Loucy (cell line): ENCODE measurements at regions not wholly inside any gene's neighbourhood (a gene's known extent, or its start where the extent isn't known, plus 50 kb on each side); places are given as distances from the start of the nearest gene placed in this dataset.

Experiments
- EZH2phosphoT487 ChIP-seq: fragments of 200-600 bp; IDR thresholded peaks from 2 replicates; pipeline ENCODE4 v1.6.1; 2018; ENCODE audit warnings: antibody characterized with exemption, mild to moderate bottlenecking, moderate library complexity, borderline replicate concordance
- TF ChIP-seq, protein P1 (sequence below): fragments of 200-600 bp; sonication (generic); conservative IDR thresholded peaks from 2 replicates; pipeline ENCODE4 v1.5.1; 2014; ENCODE audit warnings: mild to moderate bottlenecking, antibody characterized with exemption, low read length

DNA sequence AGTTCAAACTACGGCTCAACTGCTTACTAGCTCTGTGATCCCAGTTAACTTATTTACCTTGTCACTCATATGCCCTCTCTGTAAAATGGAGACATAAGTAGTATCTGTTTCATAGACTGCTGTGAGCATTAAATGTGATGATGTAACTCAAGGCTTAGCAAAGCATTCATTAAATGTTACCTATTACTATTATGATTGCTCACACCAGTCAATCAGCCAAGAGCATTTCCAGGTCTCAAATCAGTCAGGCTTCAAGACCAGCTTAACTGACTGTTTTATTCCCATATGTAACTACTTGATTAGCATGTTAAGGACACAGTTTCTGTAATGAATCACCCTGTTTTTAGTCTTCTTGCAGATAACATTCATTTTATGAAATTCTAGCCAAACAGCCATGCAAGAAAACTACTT is 413.3 kb downstream of the MLLT3 start:
- TF ChIP-seq, protein P1, sequence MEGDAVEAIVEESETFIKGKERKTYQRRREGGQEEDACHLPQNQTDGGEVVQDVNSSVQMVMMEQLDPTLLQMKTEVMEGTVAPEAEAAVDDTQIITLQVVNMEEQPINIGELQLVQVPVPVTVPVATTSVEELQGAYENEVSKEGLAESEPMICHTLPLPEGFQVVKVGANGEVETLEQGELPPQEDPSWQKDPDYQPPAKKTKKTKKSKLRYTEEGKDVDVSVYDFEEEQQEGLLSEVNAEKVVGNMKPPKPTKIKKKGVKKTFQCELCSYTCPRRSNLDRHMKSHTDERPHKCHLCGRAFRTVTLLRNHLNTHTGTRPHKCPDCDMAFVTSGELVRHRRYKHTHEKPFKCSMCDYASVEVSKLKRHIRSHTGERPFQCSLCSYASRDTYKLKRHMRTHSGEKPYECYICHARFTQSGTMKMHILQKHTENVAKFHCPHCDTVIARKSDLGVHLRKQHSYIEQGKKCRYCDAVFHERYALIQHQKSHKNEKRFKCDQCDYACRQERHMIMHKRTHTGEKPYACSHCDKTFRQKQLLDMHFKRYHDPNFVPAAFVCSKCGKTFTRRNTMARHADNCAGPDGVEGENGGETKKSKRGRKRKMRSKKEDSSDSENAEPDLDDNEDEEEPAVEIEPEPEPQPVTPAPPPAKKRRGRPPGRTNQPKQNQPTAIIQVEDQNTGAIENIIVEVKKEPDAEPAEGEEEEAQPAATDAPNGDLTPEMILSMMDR: no peak
- no peak for TF ChIP-seq EZH2phosphoT487
